GM23248 (cell line): ENCODE measurements at regions not wholly inside any gene's neighbourhood (a gene's known extent, or its start where the extent isn't known, plus 50 kb on each side); places are given as distances from the start of the nearest gene placed in this dataset.

ENCODE experiments used
- EZH2 ChIP-seq: fragments of 200-600 bp; sonication (generic); IDR thresholded peaks from 2 replicates; pipeline ENCODE4 v1.6.1; 2018; ENCODE audit warnings: antibody characterized with exemption, mild to moderate bottlenecking; ENCODE audit not compliant: insufficient read depth, poor library complexity, severe bottlenecking
- EZH2phosphoT487 ChIP-seq: fragments of 200-600 bp; sonication (generic); IDR thresholded peaks from 2 replicates; pipeline ENCODE4 v1.6.1; 2018; ENCODE audit warnings: antibody characterized with exemption, moderate library complexity, mild to moderate bottlenecking, low read depth; ENCODE audit not compliant: insufficient read depth

DNA sequence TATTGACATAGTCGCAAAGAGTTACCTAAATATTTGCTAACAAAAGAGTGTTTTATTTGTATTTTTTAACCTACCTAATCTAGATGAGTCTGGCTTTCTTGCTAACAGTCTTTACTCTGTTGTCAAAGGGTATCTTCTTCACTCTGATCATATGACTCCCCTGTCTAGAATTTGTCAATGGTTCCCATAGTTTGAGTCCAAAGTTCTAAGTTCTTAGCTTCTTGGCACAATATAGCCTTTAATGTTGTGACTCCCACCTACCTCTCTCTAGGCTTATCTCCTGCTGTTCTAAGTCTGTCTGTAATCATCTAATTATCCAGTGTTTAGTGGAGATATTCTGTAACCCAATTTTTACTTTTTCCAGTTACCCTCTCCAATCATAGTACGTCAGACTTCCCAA, 104.3 kb upstream of the PDE3A start:
- TF ChIP-seq EZH2 (no peak), EZH2phosphoT487 (no peak)
